PC-9 (cell line): ENCODE measurements at regions not wholly inside any gene's neighbourhood (a gene's known extent, or its start where the extent isn't known, plus 50 kb on each side); places are given as distances from the start of the nearest gene placed in this dataset.

Source experiments
- BruUV-seq: library from RNA; stranded (reverse); fragments of 400-500 nt; replicated peaks from 2 replicates; lab custom pipeline; 2021; lab: Mats Ljungman, UMichigan
- CTCF ChIA-PET: fragments of 300-600 bp; sonication (Branson Sonifier 250); formaldehyde crosslinking; loops from one replicate; lab custom pipeline; 2022; ENCODE audit warnings: antibody characterized with exemption; lab: Charles Lee
- POLR2A ChIA-PET: fragments of 300-600 bp; sonication (Branson Sonifier 250); formaldehyde crosslinking; loops from one replicate; lab custom pipeline; 2022; ENCODE audit warnings: antibody characterized with exemption; ENCODE audit not compliant: unreplicated experiment; lab: Charles Lee
- DNase-seq, 2 experiments: peaks; one replicate each; pipeline versions ENCODE4 v3.0.0 to v3.0.0-alpha.2; 2015 to 2022; ENCODE audit warnings: mixed read lengths in 1 of 2
- H2AFZ ChIP-seq: fragments of 200-600 bp; sonication (generic); 2 replicates; pipeline ENCODE4 v1.8.1; 2017; ENCODE audit warnings: antibody characterized with exemption
- H3F3A ChIP-seq: fragments of 200-600 bp; sonication (generic); 2 replicates; pipeline ENCODE4 v1.8.1; 2017; ENCODE audit warnings: antibody characterized with exemption, mild to moderate bottlenecking, low read depth; ENCODE audit not compliant: insufficient read depth
- H3K27ac ChIP-seq: fragments of 200-600 bp; sonication (generic); 2 replicates; pipeline ENCODE4 v1.6.1; 2016; ENCODE audit warnings: mixed run types
- H3K27me3 ChIP-seq: fragments of 200-600 bp; sonication (generic); 2 replicates; pipeline ENCODE4 v1.6.1; 2016; ENCODE audit warnings: low read depth, mixed run types; ENCODE audit not compliant: insufficient read depth
- H3K36me3 ChIP-seq: fragments of 200-600 bp; sonication (generic); 2 replicates; pipeline ENCODE4 v1.6.1; 2016; ENCODE audit warnings: low read depth, mixed run types
- H3K4me1 ChIP-seq: fragments of 200-600 bp; sonication (generic); replicated peaks from 2 replicates; pipeline ENCODE4 v1.6.1; 2016; ENCODE audit warnings: mixed run types; ENCODE audit not compliant: insufficient read depth
- H3K4me2 ChIP-seq: fragments of 200-600 bp; sonication (generic); 2 replicates; pipeline ENCODE4 v1.6.1; 2017; ENCODE audit warnings: mixed run types
- H3K4me3 ChIP-seq: fragments of 200-600 bp; sonication (generic); 2 replicates; pipeline ENCODE4 v1.6.1; 2016; ENCODE audit warnings: mixed run types
- H3K79me2 ChIP-seq: fragments of 200-600 bp; sonication (generic); 2 replicates; pipeline ENCODE4 v1.6.1; 2017; ENCODE audit warnings: low read depth, mixed run types
- H3K9me2 ChIP-seq: fragments of 200-600 bp; sonication (generic); 2 replicates; pipeline ENCODE4 v1.8.1; 2017; ENCODE audit warnings: mild to moderate bottlenecking; ENCODE audit not compliant: insufficient read depth
- H3K9me3 ChIP-seq: fragments of 200-600 bp; sonication (generic); 2 replicates; pipeline ENCODE4 v1.8.1; 2016; ENCODE audit warnings: low read depth; ENCODE audit not compliant: insufficient read depth
- H4K20me1 ChIP-seq: fragments of 200-600 bp; sonication (generic); 2 replicates; pipeline ENCODE4 v1.8.1; 2017; ENCODE audit not compliant: insufficient read depth
- EZH2 ChIP-seq: fragments of 200-600 bp; sonication (generic); IDR thresholded peaks from 2 replicates; pipeline ENCODE4 v1.8.0; 2017; ENCODE audit warnings: antibody characterized with exemption, low read depth
- intact Hi-C: fragments of 100-400 bp; cut with micrococcal nuclease; formaldehyde crosslinking; loops from one replicate; pipeline ENCODE4 v1.10.0; 2022; ENCODE audit not compliant: unreplicated experiment
- TF ChIP-seq, protein P1 (sequence below): fragments of 200-600 bp; sonication (generic); conservative IDR thresholded peaks from 2 replicates; pipeline ENCODE4 v1.6.1; 2017; ENCODE audit warnings: mixed run types, antibody characterized with exemption, mild to moderate bottlenecking, moderate library complexity

DNA sequence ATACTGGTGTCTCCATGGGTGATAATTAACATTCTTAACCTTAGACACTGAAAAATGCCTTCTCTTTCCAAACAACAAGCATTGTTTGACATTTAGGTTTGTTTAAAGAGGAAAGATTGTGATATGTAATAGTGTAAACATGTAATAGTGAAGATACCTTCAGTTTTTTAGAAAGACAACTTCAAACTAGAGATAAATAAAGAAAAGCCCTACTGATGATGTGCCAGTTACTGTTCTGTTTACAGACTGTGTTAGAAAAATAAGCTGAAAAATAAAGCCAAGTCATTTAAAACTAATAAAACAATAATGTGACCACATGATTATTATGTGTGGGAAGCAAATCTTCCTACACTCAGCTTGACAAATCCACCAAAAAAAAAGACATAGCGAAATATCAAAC, 2035.3 kb upstream of the TENM3 start:
- CTCF ChIA-PET, result no interaction called here
- Histone ChIP-seq H3K4me2 (no peak overlapping the region), H3K9me2 (no peaks in the 10 kb centered on the region), H3K9me3 (no peaks in the 10 kb centered on the region), H3K36me3 (no peaks in the 10 kb centered on the region), H3K79me2 (no peaks in the 10 kb centered on the region), H3F3A (no peaks in the 10 kb centered on the region), H3K27ac (no peak overlapping the region), H3K4me1 (no peaks in the 10 kb centered on the region), H2AFZ (no peak overlapping the region), H3K4me3 (no peak overlapping the region), H4K20me1 (no peaks in the 10 kb centered on the region), H3K27me3 (no peaks in the 10 kb centered on the region)
- DNase-seq, result no peak
- TF ChIP-seq, protein P1, sequence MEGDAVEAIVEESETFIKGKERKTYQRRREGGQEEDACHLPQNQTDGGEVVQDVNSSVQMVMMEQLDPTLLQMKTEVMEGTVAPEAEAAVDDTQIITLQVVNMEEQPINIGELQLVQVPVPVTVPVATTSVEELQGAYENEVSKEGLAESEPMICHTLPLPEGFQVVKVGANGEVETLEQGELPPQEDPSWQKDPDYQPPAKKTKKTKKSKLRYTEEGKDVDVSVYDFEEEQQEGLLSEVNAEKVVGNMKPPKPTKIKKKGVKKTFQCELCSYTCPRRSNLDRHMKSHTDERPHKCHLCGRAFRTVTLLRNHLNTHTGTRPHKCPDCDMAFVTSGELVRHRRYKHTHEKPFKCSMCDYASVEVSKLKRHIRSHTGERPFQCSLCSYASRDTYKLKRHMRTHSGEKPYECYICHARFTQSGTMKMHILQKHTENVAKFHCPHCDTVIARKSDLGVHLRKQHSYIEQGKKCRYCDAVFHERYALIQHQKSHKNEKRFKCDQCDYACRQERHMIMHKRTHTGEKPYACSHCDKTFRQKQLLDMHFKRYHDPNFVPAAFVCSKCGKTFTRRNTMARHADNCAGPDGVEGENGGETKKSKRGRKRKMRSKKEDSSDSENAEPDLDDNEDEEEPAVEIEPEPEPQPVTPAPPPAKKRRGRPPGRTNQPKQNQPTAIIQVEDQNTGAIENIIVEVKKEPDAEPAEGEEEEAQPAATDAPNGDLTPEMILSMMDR, result no peak
- TF ChIP-seq EZH2, result no peak
- POLR2A ChIA-PET, result no interaction called here
- intact Hi-C loops, result no loop called here
- no TSS peak for BruUV-seq

DNA sequence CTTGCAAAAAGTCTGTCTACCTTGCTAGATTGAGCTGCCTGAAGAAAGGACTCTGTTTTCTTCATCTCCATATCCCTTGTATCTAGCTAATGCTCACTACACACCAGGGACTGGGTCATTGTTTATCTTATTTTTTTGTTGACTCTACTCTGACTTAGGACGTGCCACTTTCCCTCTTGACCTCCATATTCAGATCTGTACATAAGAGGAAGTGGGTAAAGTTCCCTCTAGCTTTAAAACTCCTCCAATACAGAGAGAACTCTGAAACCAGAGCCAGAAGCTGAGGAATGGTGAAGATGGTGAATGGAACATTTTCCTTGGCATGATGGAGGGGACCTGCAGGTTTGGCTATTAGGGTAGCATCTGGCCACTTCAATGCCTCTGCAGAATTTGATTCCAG, 2026.1 kb upstream of the TENM3 start:
- CTCF ChIA-PET, result no interaction called here
- TF ChIP-seq EZH2, result no peak
- TF ChIP-seq, protein P1, result no peak
- no peaks in the 10 kb centered on the region for H3K9me3 ChIP-seq
- no peaks in the 10 kb centered on the region for H3K36me3 ChIP-seq
- H3K27ac ChIP-seq, result no peak overlapping the region
- DNase-seq, result no peak
- H3K9me2 ChIP-seq, result no peaks in the 10 kb centered on the region
- H3K79me2 ChIP-seq, result no peaks in the 10 kb centered on the region
- no peaks in the 10 kb centered on the region for H3K4me1 ChIP-seq
- H3K4me2 ChIP-seq, result no peak overlapping the region
- H3K27me3 ChIP-seq, result no peaks in the 10 kb centered on the region
- H3K4me3 ChIP-seq, result no peak overlapping the region
- no peak overlapping the region for H2AFZ ChIP-seq
- no peaks in the 10 kb centered on the region for H4K20me1 ChIP-seq
- BruUV-seq, result no TSS peak
- POLR2A ChIA-PET, result no interaction called here
- intact Hi-C loops, result no loop called here
- no peaks in the 10 kb centered on the region for H3F3A ChIP-seq

DNA sequence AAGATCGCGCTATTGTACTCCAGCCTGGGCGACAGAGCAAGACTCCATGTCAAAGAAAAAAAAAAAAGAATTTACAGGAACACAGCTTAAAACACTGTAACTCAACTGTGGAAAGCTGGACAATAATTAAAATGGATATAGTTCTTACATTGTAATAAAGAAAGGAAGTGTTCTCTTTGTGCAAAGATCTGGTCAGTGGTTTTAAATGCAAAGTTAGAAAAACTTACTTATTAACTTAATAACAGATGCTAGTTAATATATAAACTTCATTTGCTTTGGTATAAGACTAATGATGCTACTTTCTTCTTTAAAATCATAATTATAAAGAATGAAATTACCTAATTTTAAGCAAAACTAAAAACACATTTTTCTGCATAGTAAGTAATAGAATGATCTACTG, 2024.1 kb upstream of the TENM3 start:
- BruUV-seq, result no TSS peak
- intact Hi-C loops, result no loop called here

More for the DNA sequence above, 2024.1 kb upstream of the TENM3 start:
- DNase-seq, result no peak
- Histone ChIP-seq H2AFZ (no peak overlapping the region), H3K79me2 (no peaks in the 10 kb centered on the region), H3K4me1 (no peaks in the 10 kb centered on the region), H3K27me3 (no peaks in the 10 kb centered on the region), H3K4me3 (no peak overlapping the region), H3K27ac (no peak overlapping the region), H3K9me3 (no peaks in the 10 kb centered on the region), H3K9me2 (no peaks in the 10 kb centered on the region), H3K36me3 (no peaks in the 10 kb centered on the region), H4K20me1 (no peaks in the 10 kb centered on the region), H3K4me2 (no peak overlapping the region), H3F3A (no peaks in the 10 kb centered on the region)
- ChIA-PET CTCF (no interaction called here), POLR2A (no interaction called here)
- no peak for TF ChIP-seq EZH2
- TF ChIP-seq, protein P1, result no peak
